ENCODE measurements at regions not wholly inside any gene's neighbourhood (a gene's known extent, or its start where the extent isn't known, plus 50 kb on each side); places are given as distances from the start of the nearest gene placed in this dataset.

GRCh38 chr13:37950016-37950415, 80.4 kb upstream of the TRPC4 start:
- Mint-ChIP-seq H3K27ac (no peak overlapping the region), H3K27me3 (no peaks in the 10 kb centered on the region), H3K36me3 (no peaks in the 10 kb centered on the region), H3K9me3 (peaks cover 0 to 17% (median 5%) of the 10 kb centered on the region in 11 donors), H3K4me1 (no peaks in the 10 kb centered on the region), H3K4me3 (no peak overlapping the region)
- Histone ChIP-seq H3K4me1 (ENCODE audit: control insufficient read depth in 2 of 2, insufficient read depth in 2 of 2, low read length in 2 of 2) (no peaks in the 10 kb centered on the region), H3K27ac (ENCODE audit: low read depth, low read length) (no peak overlapping the region), H3K27me3 (ENCODE audit: control insufficient read depth in 2 of 2, insufficient read depth in 2 of 2, low read length in 2 of 2) (no peaks in the 10 kb centered on the region), H3K9me3 (ENCODE audit: control insufficient read depth in 2 of 3, low read length in 3 of 3) (no peaks in the 10 kb centered on the region), H3K4me3 (ENCODE audit: low read length) (no peak overlapping the region), H3K36me3 (ENCODE audit: control insufficient read depth in 2 of 3, insufficient read depth in 3 of 3, low read length in 3 of 3) (no peaks in the 10 kb centered on the region)
- intact Hi-C loops (cut with micrococcal nuclease), result no loop called here
- ATAC-seq (no peak), DNase-seq (no peak)
- ChIA-PET CTCF (no interaction called here), POLR2A (no interaction called here)

- no peak overlapping the region for H3K27ac Mint-ChIP-seq
- Histone ChIP-seq H3K36me3 (ENCODE audit: control insufficient read depth in 2 of 3, insufficient read depth in 3 of 3, low read length in 3 of 3) (no peaks in the 10 kb centered on the region), H3K27me3 (ENCODE audit: control insufficient read depth in 2 of 2, insufficient read depth in 2 of 2, low read length in 2 of 2) (no peaks in the 10 kb centered on the region), H3K4me3 (ENCODE audit: low read length) (no peak overlapping the region), H3K4me1 (ENCODE audit: control insufficient read depth in 2 of 2, insufficient read depth in 2 of 2, low read length in 2 of 2) (no peaks in the 10 kb centered on the region), H3K27ac (ENCODE audit: low read depth, low read length) (no peak overlapping the region), H3K9me3 (ENCODE audit: control insufficient read depth in 2 of 3, low read length in 3 of 3) (no peaks in the 10 kb centered on the region)
- no peaks in the 10 kb centered on the region for H3K36me3 Mint-ChIP-seq
- intact Hi-C loops (cut with micrococcal nuclease), result no loop called here
- H3K9me3 Mint-ChIP-seq, result peaks cover 0 to 15% (median 2%) of the 10 kb centered on the region in 11 donors
- no peak overlapping the region for H3K4me3 Mint-ChIP-seq
- no peaks in the 10 kb centered on the region for H3K27me3 Mint-ChIP-seq
- ChIA-PET CTCF (no interaction called here), POLR2A (no interaction called here)
- DNase-seq, result no peak
- no peaks in the 10 kb centered on the region for H3K4me1 Mint-ChIP-seq
- ATAC-seq, result no peak
These were observed 78.0 kb upstream of the TRPC4 start for GRCh38 chr13:37947419-37948140.

- H3K36me3 ChIP-seq (ENCODE audit: control insufficient read depth in 2 of 3, insufficient read depth in 3 of 3, low read length in 3 of 3), result no peaks in the 10 kb centered on the region
- no peak for DNase-seq
- H3K4me1 ChIP-seq (ENCODE audit: control insufficient read depth in 2 of 2, insufficient read depth in 2 of 2, low read length in 2 of 2), result no peaks in the 10 kb centered on the region
- H3K4me1 Mint-ChIP-seq, result no peaks in the 10 kb centered on the region
- H3K27ac Mint-ChIP-seq, result no peak overlapping the region
- H3K27me3 Mint-ChIP-seq, result no peaks in the 10 kb centered on the region
- H3K9me3 ChIP-seq (ENCODE audit: control insufficient read depth in 2 of 3, low read length in 3 of 3), result no peaks in the 10 kb centered on the region
- no peaks in the 10 kb centered on the region for H3K36me3 Mint-ChIP-seq
- no peak overlapping the region for H3K27ac ChIP-seq (ENCODE audit: low read depth, low read length)
- H3K4me3 ChIP-seq (ENCODE audit: low read length), result no peak overlapping the region
- ChIA-PET POLR2A (no interaction called here), CTCF (no interaction called here)
- no peaks in the 10 kb centered on the region for H3K27me3 ChIP-seq (ENCODE audit: control insufficient read depth in 2 of 2, insufficient read depth in 2 of 2, low read length in 2 of 2)
- no peak for ATAC-seq
- peaks cover 0 to 15% (median 0%) of the 10 kb centered on the region in 11 donors for H3K9me3 Mint-ChIP-seq
- H3K4me3 Mint-ChIP-seq, result no peak overlapping the region
- intact Hi-C loops (cut with micrococcal nuclease), result no loop called here
These were observed 76.3 kb upstream of the TRPC4 start for GRCh38 chr13:37945651-37946575.

- Histone ChIP-seq H3K36me3 (ENCODE audit: control insufficient read depth in 2 of 3, insufficient read depth in 3 of 3, low read length in 3 of 3) (no peaks in the 10 kb centered on the region), H3K4me3 (ENCODE audit: low read length) (no peak overlapping the region), H3K27ac (ENCODE audit: low read depth, low read length) (no peak overlapping the region), H3K9me3 (ENCODE audit: control insufficient read depth in 2 of 3, low read length in 3 of 3) (no peaks in the 10 kb centered on the region), H3K4me1 (ENCODE audit: control insufficient read depth in 2 of 2, insufficient read depth in 2 of 2, low read length in 2 of 2) (no peaks in the 10 kb centered on the region), H3K27me3 (ENCODE audit: control insufficient read depth in 2 of 2, insufficient read depth in 2 of 2, low read length in 2 of 2) (no peaks in the 10 kb centered on the region)
- Mint-ChIP-seq H3K4me1 (no peaks in the 10 kb centered on the region), H3K27ac (no peak overlapping the region), H3K4me3 (no peak overlapping the region), H3K27me3 (no peaks in the 10 kb centered on the region), H3K9me3 (peaks cover 0 to 17% (median 1%) of the 10 kb centered on the region in 11 donors), H3K36me3 (no peaks in the 10 kb centered on the region)
- POLR2A ChIA-PET, result no interaction called here
- ATAC-seq, result no peak
- no peak for DNase-seq
- CTCF ChIA-PET, result no interaction called here
- intact Hi-C loops (cut with micrococcal nuclease), result no loop called here
These were observed 75.4 kb upstream of the TRPC4 start for GRCh38 chr13:37944869-37945442.

- H3K27ac Mint-ChIP-seq, result no peak overlapping the region
- no peaks in the 10 kb centered on the region for H3K36me3 Mint-ChIP-seq
- ATAC-seq, result no peak
- Histone ChIP-seq H3K4me3 (ENCODE audit: low read length) (no peak overlapping the region), H3K27me3 (ENCODE audit: control insufficient read depth in 2 of 2, insufficient read depth in 2 of 2, low read length in 2 of 2) (no peaks in the 10 kb centered on the region), H3K4me1 (ENCODE audit: control insufficient read depth in 2 of 2, insufficient read depth in 2 of 2, low read length in 2 of 2) (no peaks in the 10 kb centered on the region), H3K9me3 (ENCODE audit: control insufficient read depth in 2 of 3, low read length in 3 of 3) (no peaks in the 10 kb centered on the region), H3K36me3 (ENCODE audit: control insufficient read depth in 2 of 3, insufficient read depth in 3 of 3, low read length in 3 of 3) (no peaks in the 10 kb centered on the region), H3K27ac (ENCODE audit: low read depth, low read length) (no peak overlapping the region)
- H3K4me1 Mint-ChIP-seq, result no peaks in the 10 kb centered on the region
- H3K9me3 Mint-ChIP-seq, result peaks cover 0 to 18% (median 4%) of the 10 kb centered on the region in 11 donors
- no peak for DNase-seq
- POLR2A ChIA-PET, result no interaction called here
- no peaks in the 10 kb centered on the region for H3K27me3 Mint-ChIP-seq
- intact Hi-C loops (cut with micrococcal nuclease), result no loop called here
- CTCF ChIA-PET, result no interaction called here
- H3K4me3 Mint-ChIP-seq, result no peak overlapping the region
These were observed 74.7 kb upstream of the TRPC4 start for GRCh38 chr13:37944081-37944868.

GRCh38 chr13:37942929-37943328, 73.4 kb upstream of the TRPC4 start:
- Histone ChIP-seq H3K4me3 (ENCODE audit: low read length) (no peak overlapping the region), H3K9me3 (ENCODE audit: control insufficient read depth in 2 of 3, low read length in 3 of 3) (no peaks in the 10 kb centered on the region), H3K27ac (ENCODE audit: low read depth, low read length) (no peak overlapping the region), H3K27me3 (ENCODE audit: control insufficient read depth in 2 of 2, insufficient read depth in 2 of 2, low read length in 2 of 2) (no peaks in the 10 kb centered on the region), H3K4me1 (ENCODE audit: control insufficient read depth in 2 of 2, insufficient read depth in 2 of 2, low read length in 2 of 2) (no peaks in the 10 kb centered on the region), H3K36me3 (ENCODE audit: control insufficient read depth in 2 of 3, insufficient read depth in 3 of 3, low read length in 3 of 3) (no peaks in the 10 kb centered on the region)
- Mint-ChIP-seq H3K9me3 (peaks cover 0 to 11% (median under 1%) of the 10 kb centered on the region in 11 donors), H3K4me1 (no peaks in the 10 kb centered on the region), H3K27me3 (no peaks in the 10 kb centered on the region), H3K36me3 (no peaks in the 10 kb centered on the region), H3K27ac (no peak overlapping the region), H3K4me3 (no peak overlapping the region)
- ChIA-PET POLR2A (no interaction called here), CTCF (no interaction called here)
- no peak for DNase-seq
- no peak for ATAC-seq
- intact Hi-C loops (cut with micrococcal nuclease), result no loop called here

All from naive thymus-derived CD4-positive, alpha-beta T cell (primary cell).